ENCODE measurements at regions not wholly inside any gene's neighbourhood (a gene's known extent, or its start where the extent isn't known, plus 50 kb on each side); places are given as distances from the start of the nearest gene placed in this dataset.
"Not testable (repeated sequence)": the region's sequence is repeated elsewhere in the genome, so short reads cannot be mapped to it uniquely, and the experiment has no call there.

DNA sequence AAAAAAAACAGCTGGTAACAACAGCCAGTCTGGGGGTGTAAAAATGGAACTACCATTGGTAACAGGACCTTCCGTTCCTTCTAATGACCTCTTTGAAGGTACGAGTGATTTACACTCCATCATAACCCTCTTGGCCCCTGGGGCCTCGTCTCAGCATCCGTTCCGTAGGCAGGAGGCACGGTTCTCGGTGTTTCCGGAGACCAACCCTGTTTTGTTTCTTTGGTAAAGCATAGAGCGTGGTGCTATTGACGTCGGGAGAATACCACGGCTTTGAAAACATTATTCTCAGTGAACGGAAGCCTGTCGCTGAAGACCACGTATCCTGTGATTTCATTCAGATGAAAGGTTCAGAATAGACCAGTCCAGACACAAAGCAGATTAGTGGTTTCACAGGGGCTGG lies 198.9 kb downstream of the ASMT start:
- TF ChIP-seq, protein P1, sequence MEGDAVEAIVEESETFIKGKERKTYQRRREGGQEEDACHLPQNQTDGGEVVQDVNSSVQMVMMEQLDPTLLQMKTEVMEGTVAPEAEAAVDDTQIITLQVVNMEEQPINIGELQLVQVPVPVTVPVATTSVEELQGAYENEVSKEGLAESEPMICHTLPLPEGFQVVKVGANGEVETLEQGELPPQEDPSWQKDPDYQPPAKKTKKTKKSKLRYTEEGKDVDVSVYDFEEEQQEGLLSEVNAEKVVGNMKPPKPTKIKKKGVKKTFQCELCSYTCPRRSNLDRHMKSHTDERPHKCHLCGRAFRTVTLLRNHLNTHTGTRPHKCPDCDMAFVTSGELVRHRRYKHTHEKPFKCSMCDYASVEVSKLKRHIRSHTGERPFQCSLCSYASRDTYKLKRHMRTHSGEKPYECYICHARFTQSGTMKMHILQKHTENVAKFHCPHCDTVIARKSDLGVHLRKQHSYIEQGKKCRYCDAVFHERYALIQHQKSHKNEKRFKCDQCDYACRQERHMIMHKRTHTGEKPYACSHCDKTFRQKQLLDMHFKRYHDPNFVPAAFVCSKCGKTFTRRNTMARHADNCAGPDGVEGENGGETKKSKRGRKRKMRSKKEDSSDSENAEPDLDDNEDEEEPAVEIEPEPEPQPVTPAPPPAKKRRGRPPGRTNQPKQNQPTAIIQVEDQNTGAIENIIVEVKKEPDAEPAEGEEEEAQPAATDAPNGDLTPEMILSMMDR (IDR thresholded peaks at IDR 0.05; ENCODE audit: low read depth, low read length) = no peak
- no peak for DNase-seq (ENCODE audit: low read depth, low spot score)
- in situ Hi-C loops (cut with HindIII; ENCODE audit: low sequenced_read_pairs) = no loop called here
- H3K4me3 ChIP-seq (ENCODE audit: low read depth, low read length) = no peak overlapping the region

DNA sequence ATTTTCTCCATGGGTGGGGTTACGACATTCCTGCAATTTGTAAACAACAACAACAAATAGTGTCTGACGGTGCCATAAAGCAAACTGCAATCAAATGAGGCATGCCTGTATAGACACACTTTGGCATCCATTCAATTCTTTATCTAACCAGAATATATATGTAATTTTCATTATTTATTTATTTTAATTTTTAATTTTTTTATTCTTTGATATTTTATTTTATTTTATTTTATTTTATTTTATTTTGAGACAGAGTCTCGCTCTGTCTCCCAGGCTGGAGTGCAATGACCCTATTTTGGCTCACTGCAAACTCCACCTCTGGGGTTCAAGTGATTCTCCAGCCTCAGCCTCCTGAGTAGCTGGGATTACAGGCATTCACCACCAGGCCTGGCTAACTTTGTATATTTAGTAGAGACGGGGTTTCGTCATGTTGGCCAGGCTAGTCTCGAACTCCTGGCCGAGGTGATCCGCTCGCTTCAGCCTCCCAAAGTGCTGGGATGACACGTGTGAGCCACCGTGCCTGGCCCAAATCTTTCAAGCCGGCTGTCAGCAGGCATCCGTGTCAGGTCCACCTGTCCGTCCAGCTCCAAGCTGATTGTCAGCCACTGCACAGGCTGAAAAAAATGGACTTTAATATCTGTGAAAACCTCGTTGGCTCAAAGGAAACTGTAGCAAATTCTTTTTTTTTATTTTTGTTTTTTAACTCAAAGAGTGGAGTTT lies 200.8 kb downstream of the ASMT start:
- in situ Hi-C loops (cut with HindIII; ENCODE audit: low sequenced_read_pairs) = no loop called here
- H3K4me3 ChIP-seq (ENCODE audit: low read depth, low read length) = no peak overlapping the region
- no peak for DNase-seq (ENCODE audit: low read depth, low spot score)
- TF ChIP-seq, protein P1 (IDR thresholded peaks at IDR 0.05; ENCODE audit: low read depth, low read length) = no peak

DNA sequence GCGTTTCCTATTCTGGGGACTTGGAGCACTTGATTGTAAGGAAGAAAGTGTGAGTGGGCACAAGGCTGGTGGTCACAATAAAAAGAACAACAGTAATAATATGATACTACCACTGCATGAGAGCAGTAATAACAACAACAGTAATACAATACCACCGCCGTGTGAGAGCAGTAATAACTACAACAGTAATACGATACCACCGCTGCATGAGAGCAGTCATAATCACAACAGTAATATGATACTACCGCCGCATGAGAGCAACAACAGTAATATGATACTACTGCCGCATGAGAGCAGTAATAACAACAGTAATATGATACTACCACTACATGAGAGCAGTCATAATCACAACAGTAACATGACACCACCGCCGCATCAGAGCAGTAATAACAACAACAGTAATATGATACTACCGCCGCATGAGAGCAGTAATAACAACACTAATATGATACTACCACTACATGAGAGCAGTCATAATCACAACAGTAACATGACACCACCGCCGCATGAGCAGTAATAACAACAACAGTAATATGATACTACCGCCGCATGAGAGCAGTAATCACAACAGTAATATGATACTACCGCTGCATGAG lies 201.6 kb downstream of the ASMT start:
- in situ Hi-C loops (cut with HindIII; ENCODE audit: low sequenced_read_pairs); DNase-seq (ENCODE audit: low read depth, low spot score); H3K4me3 ChIP-seq (ENCODE audit: low read depth, low read length): not testable (repeated sequence)

DNA sequence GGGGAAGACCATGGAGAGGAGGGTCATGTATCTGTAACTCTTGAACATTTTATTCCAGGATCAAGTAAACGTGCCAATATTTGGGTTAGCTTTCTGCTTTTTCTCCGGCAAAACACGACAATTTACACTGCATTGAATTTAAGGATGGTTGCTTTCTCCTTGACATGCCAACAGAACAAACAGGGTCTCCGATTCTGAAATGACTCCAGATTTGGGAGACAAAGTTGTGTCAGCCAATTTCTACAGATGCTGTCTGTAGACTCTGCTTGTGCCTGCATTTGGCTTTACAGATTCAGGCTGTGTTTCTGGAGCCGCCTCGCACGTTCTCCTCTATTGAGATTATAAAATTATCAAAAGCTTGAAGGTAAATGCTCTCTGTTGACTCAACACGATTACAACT lies 207.0 kb downstream of the ASMT start:
- TF ChIP-seq, protein P1 (IDR thresholded peaks at IDR 0.05; ENCODE audit: low read depth, low read length) = no peak
- H3K4me3 ChIP-seq (ENCODE audit: low read depth, low read length) = no peak overlapping the region
- DNase-seq (ENCODE audit: low read depth, low spot score) = no peak
- in situ Hi-C loops (cut with HindIII; ENCODE audit: low sequenced_read_pairs) = no loop called here

DNA sequence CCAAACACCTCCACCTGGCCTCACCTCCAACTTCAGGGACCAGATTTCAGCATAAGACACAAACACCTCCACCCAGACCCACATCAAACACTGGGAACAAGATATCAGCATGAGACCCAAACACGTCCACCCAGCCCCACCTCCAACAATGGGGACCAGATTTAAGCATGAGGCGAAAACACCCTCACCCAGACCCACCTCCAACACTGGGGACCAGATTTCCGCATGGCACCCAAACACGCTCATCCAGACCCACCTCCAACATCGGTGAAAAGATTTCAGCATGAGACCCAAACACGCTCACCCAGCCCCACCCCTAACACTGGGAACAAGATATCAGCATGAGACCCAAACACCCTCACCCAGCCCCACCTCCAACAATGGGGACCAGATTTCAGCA lies 210.0 kb downstream of the ASMT start:
- no peak for DNase-seq (ENCODE audit: low read depth, low spot score)
- TF ChIP-seq, protein P1 (IDR thresholded peaks at IDR 0.05; ENCODE audit: low read depth, low read length) = no peak
- no peak overlapping the region for H3K4me3 ChIP-seq (ENCODE audit: low read depth, low read length)
- in situ Hi-C loops (cut with HindIII; ENCODE audit: low sequenced_read_pairs) = no loop called here

DNA sequence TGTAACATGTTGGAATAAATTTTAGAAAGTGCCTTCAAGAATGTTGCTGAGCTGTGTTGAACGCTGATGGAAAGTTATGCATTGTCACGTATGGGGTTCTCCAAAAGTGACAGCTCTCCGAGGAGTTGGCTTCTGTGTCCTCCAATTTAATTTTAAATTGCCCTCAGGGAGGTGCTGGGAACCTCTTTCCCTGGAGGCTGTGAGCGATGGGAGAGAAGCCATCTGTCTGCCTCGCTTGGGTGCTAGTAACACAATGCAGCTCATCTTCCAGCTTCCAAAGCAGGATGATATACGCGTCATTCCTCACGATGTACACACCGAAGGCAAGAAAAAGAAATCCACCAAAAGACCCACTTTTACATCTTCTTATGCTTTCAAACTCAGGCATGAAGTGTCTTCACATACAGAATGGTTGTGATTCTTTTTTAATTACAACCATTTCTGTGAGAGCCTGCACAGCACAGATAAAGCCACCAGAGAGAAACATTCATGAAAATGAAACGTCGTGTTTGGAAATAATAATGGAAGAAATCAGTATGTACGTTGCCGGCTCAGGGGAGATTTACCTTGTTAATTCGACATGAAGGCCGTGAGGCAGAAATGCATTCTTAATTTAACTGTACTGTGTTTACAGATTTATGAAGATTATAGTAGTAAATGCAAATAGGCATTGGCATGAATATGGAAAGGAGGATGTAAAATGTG lies 218.9 kb downstream of the ASMT start:
- in situ Hi-C loops (cut with HindIII; ENCODE audit: low sequenced_read_pairs) = no loop called here
- H3K4me3 ChIP-seq (ENCODE audit: low read depth, low read length) = no peak overlapping the region
- TF ChIP-seq, protein P1 (IDR thresholded peaks at IDR 0.05; ENCODE audit: low read depth, low read length) = no peak
- no peak for DNase-seq (ENCODE audit: low read depth, low spot score)

DNA sequence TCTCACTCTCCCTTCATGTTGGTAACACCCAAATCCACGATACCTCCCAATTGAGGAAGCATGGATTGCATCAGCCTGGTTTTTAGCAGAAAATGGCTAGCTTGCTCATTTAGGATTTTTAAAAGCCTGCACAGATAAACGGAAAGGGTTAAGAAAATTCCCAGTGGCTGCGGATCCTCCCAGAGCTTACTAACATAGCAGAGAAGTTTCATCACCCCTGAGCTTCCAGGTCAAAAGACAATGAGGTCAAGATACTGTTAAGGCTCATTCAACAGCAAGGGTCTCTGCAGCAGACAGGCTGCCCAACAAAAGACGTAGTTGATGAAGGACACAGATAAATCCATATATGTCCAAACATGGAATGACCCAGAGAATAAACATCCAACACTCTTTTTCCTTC lies 220.2 kb downstream of the ASMT start:
- in situ Hi-C loops (cut with HindIII; ENCODE audit: low sequenced_read_pairs) = no loop called here
- TF ChIP-seq, protein P1 (IDR thresholded peaks at IDR 0.05; ENCODE audit: low read depth, low read length) = no peak
- DNase-seq (ENCODE audit: low read depth, low spot score) = no peak
- H3K4me3 ChIP-seq (ENCODE audit: low read depth, low read length) = no peak overlapping the region
